ENCODE measurements at regions not wholly inside any gene's neighbourhood (a gene's known extent, or its start where the extent isn't known, plus 50 kb on each side); places are given as distances from the start of the nearest gene placed in this dataset.
"Not testable (repeated sequence)": the region's sequence is repeated elsewhere in the genome, so short reads cannot be mapped to it uniquely, and the experiment has no call there.

GRCh38 chr6:86284809-86285480 lies 642.3 kb upstream of the SYNCRIP start:
- not testable (repeated sequence) for H3K4me1 Mint-ChIP-seq

GRCh38 chr6:86283596-86283995 lies 640.9 kb upstream of the SYNCRIP start:
- H3K27ac ChIP-seq (ENCODE audit: low read length); ATAC-seq (replicated peaks in 1 of 4); H3K4me3 Mint-ChIP-seq; H3K9me3 ChIP-seq; H3K4me1 ChIP-seq (ENCODE audit: control insufficient read depth in 1 of 2, extremely low read depth in 1 of 2, insufficient read depth in 2 of 2, low read length in 2 of 2); CTCF ChIA-PET; H3K4me1 Mint-ChIP-seq; POLR2A ChIA-PET; H3K36me3 ChIP-seq (ENCODE audit: control insufficient read depth in 2 of 2, extremely low read depth in 1 of 2, insufficient read depth in 1 of 2, low read length in 1 of 2); H3K27me3 ChIP-seq (replicated peaks in 1 of 2; ENCODE audit: control insufficient read depth in 2 of 2, extremely low read depth in 1 of 2, insufficient read depth in 2 of 2, low read length in 1 of 2); H3K36me3 Mint-ChIP-seq; DNase-seq; H3K27me3 Mint-ChIP-seq; H3K4me3 ChIP-seq (ENCODE audit: control insufficient read depth in 1 of 2, extremely low read depth in 1 of 2, low read length in 1 of 2); H3K27ac Mint-ChIP-seq: not testable (repeated sequence)
- H3K9me3 Mint-ChIP-seq: peaks cover 4 to 20% (median 16%) of the 10 kb centered on the region in 3 donors
- 80% methylated on average over 2 of the region's 6 CpGs for WGBS (ENCODE audit: insufficient coverage)

More at GRCh38 chr6:86284809-86285480, 642.3 kb upstream of the SYNCRIP start:
- H3K4me3 ChIP-seq (ENCODE audit: control insufficient read depth in 1 of 2, extremely low read depth in 1 of 2, low read length in 1 of 2); H3K27ac ChIP-seq (ENCODE audit: low read length); ATAC-seq (replicated peaks in 1 of 4); H3K4me1 ChIP-seq (ENCODE audit: control insufficient read depth in 1 of 2, extremely low read depth in 1 of 2, insufficient read depth in 2 of 2, low read length in 2 of 2); H3K36me3 Mint-ChIP-seq; H3K27ac Mint-ChIP-seq; H3K4me3 Mint-ChIP-seq; DNase-seq; H3K9me3 ChIP-seq; POLR2A ChIA-PET; H3K27me3 ChIP-seq (replicated peaks in 1 of 2; ENCODE audit: control insufficient read depth in 2 of 2, extremely low read depth in 1 of 2, insufficient read depth in 2 of 2, low read length in 1 of 2); H3K27me3 Mint-ChIP-seq; H3K36me3 ChIP-seq (ENCODE audit: control insufficient read depth in 2 of 2, extremely low read depth in 1 of 2, insufficient read depth in 1 of 2, low read length in 1 of 2); CTCF ChIA-PET: not testable (repeated sequence)
- 92% methylated on average over 20 of the region's 22 CpGs for WGBS (ENCODE audit: insufficient coverage)
- H3K9me3 Mint-ChIP-seq: peaks cover 4 to 24% (median 16%) of the 10 kb centered on the region in 3 donors

- H3K36me3 Mint-ChIP-seq: no peaks in the 10 kb centered on the region
- no peaks in the 10 kb centered on the region for H3K4me1 Mint-ChIP-seq
- DNase-seq: no peak
- ChIA-PET POLR2A (no interaction called here), CTCF (no interaction called here)
- no peaks in the 10 kb centered on the region for H3K27me3 Mint-ChIP-seq
- H3K27ac ChIP-seq (ENCODE audit: low read length): no peak overlapping the region
- no peak overlapping the region for H3K4me3 ChIP-seq (ENCODE audit: control insufficient read depth in 1 of 2, extremely low read depth in 1 of 2, low read length in 1 of 2)
- H3K9me3 Mint-ChIP-seq: peaks cover 2 to 11% (median 5%) of the 10 kb centered on the region in 3 donors
- H3K36me3 ChIP-seq (ENCODE audit: control insufficient read depth in 2 of 2, extremely low read depth in 1 of 2, insufficient read depth in 1 of 2, low read length in 1 of 2): no peaks in the 10 kb centered on the region
- H3K4me1 ChIP-seq (ENCODE audit: control insufficient read depth in 1 of 2, extremely low read depth in 1 of 2, insufficient read depth in 2 of 2, low read length in 2 of 2): no peaks in the 10 kb centered on the region
- H3K27me3 ChIP-seq (replicated peaks in 1 of 2; ENCODE audit: control insufficient read depth in 2 of 2, extremely low read depth in 1 of 2, insufficient read depth in 2 of 2, low read length in 1 of 2): no peaks in the 10 kb centered on the region
- WGBS (ENCODE audit: insufficient coverage): 56% methylated on average over 4 of the region's 5 CpGs
- no peak overlapping the region for H3K4me3 Mint-ChIP-seq
- ATAC-seq (replicated peaks in 1 of 4): peak in 1 of 4 experiments; percentile 23
- no peak overlapping the region for H3K27ac Mint-ChIP-seq
- H3K9me3 ChIP-seq: no peaks in the 10 kb centered on the region
Observed at GRCh38 chr6:86276056-86276455, 633.4 kb upstream of the SYNCRIP start.

GRCh38 chr6:86273936-86274335 lies 631.2 kb upstream of the SYNCRIP start:
- no peak overlapping the region for H3K27ac ChIP-seq (ENCODE audit: low read length)
- no peaks in the 10 kb centered on the region for H3K36me3 Mint-ChIP-seq
- no peaks in the 10 kb centered on the region for H3K36me3 ChIP-seq (ENCODE audit: control insufficient read depth in 2 of 2, extremely low read depth in 1 of 2, insufficient read depth in 1 of 2, low read length in 1 of 2)
- no peaks in the 10 kb centered on the region for H3K4me1 ChIP-seq (ENCODE audit: control insufficient read depth in 1 of 2, extremely low read depth in 1 of 2, insufficient read depth in 2 of 2, low read length in 2 of 2)
- no peak overlapping the region for H3K4me3 ChIP-seq (ENCODE audit: control insufficient read depth in 1 of 2, extremely low read depth in 1 of 2, low read length in 1 of 2)
- no peak for ATAC-seq (replicated peaks in 1 of 4)
- no peaks in the 10 kb centered on the region for H3K27me3 Mint-ChIP-seq
- H3K9me3 Mint-ChIP-seq: peaks cover 0 to 16% (median 2%) of the 10 kb centered on the region in 3 donors
- no peak overlapping the region for H3K27ac Mint-ChIP-seq
- CTCF ChIA-PET: no interaction called here
- WGBS (ENCODE audit: insufficient coverage): no CpG with 5 or more reads among the region's 2 CpGs
- no peak overlapping the region for H3K4me3 Mint-ChIP-seq
- H3K27me3 ChIP-seq (replicated peaks in 1 of 2; ENCODE audit: control insufficient read depth in 2 of 2, extremely low read depth in 1 of 2, insufficient read depth in 2 of 2, low read length in 1 of 2): no peaks in the 10 kb centered on the region
- POLR2A ChIA-PET: no interaction called here
- H3K9me3 ChIP-seq: no peaks in the 10 kb centered on the region
- no peak for DNase-seq
- H3K4me1 Mint-ChIP-seq: no peaks in the 10 kb centered on the region

GRCh38 chr6:86256615-86257187 lies 614.0 kb upstream of the SYNCRIP start:
- H3K4me1 ChIP-seq (ENCODE audit: control insufficient read depth in 1 of 2, extremely low read depth in 1 of 2, insufficient read depth in 2 of 2, low read length in 2 of 2): no peaks in the 10 kb centered on the region
- H3K27me3 ChIP-seq (replicated peaks in 1 of 2; ENCODE audit: control insufficient read depth in 2 of 2, extremely low read depth in 1 of 2, insufficient read depth in 2 of 2, low read length in 1 of 2): no peaks in the 10 kb centered on the region
- ChIA-PET CTCF (no interaction called here), POLR2A (no interaction called here)
- Mint-ChIP-seq H3K36me3 (no peaks in the 10 kb centered on the region), H3K27ac (no peak overlapping the region), H3K27me3 (no peaks in the 10 kb centered on the region), H3K9me3 (peaks cover 2 to 16% (median 14%) of the 10 kb centered on the region in 3 donors), H3K4me3 (no peak overlapping the region), H3K4me1 (no peaks in the 10 kb centered on the region)
- ATAC-seq (replicated peaks in 1 of 4) (no peak), DNase-seq (no peak)
- H3K36me3 ChIP-seq (ENCODE audit: control insufficient read depth in 2 of 2, extremely low read depth in 1 of 2, insufficient read depth in 1 of 2, low read length in 1 of 2): no peaks in the 10 kb centered on the region
- H3K27ac ChIP-seq (ENCODE audit: low read length): no peak overlapping the region
- H3K9me3 ChIP-seq: peaks cover 5% of the 10 kb centered on the region
- 69% methylated on average over 3 of the region's 4 CpGs for whole genome bisulfite sequencing (ENCODE audit: insufficient coverage)
- H3K4me3 ChIP-seq (ENCODE audit: control insufficient read depth in 1 of 2, extremely low read depth in 1 of 2, low read length in 1 of 2): no peak overlapping the region

- Mint-ChIP-seq H3K36me3 (no peaks in the 10 kb centered on the region), H3K4me3 (no peak overlapping the region), H3K9me3 (peaks cover 6 to 21% (median 17%) of the 10 kb centered on the region in 3 donors), H3K27ac (no peak overlapping the region), H3K4me1 (no peaks in the 10 kb centered on the region), H3K27me3 (no peaks in the 10 kb centered on the region)
- ChIA-PET CTCF (no interaction called here), POLR2A (no interaction called here)
- H3K36me3 ChIP-seq (ENCODE audit: control insufficient read depth in 2 of 2, extremely low read depth in 1 of 2, insufficient read depth in 1 of 2, low read length in 1 of 2): no peaks in the 10 kb centered on the region
- ATAC-seq (replicated peaks in 1 of 4): no peak
- H3K4me3 ChIP-seq (ENCODE audit: control insufficient read depth in 1 of 2, extremely low read depth in 1 of 2, low read length in 1 of 2): no peak overlapping the region
- WGBS (ENCODE audit: insufficient coverage): 25% methylated on average over 1 of the region's 1 CpG
- H3K27ac ChIP-seq (ENCODE audit: low read length): no peak overlapping the region
- H3K27me3 ChIP-seq (replicated peaks in 1 of 2; ENCODE audit: control insufficient read depth in 2 of 2, extremely low read depth in 1 of 2, insufficient read depth in 2 of 2, low read length in 1 of 2): no peaks in the 10 kb centered on the region
- DNase-seq: no peak
- peaks cover 5% of the 10 kb centered on the region for H3K9me3 ChIP-seq
- no peaks in the 10 kb centered on the region for H3K4me1 ChIP-seq (ENCODE audit: control insufficient read depth in 1 of 2, extremely low read depth in 1 of 2, insufficient read depth in 2 of 2, low read length in 2 of 2)
Observed at GRCh38 chr6:86255973-86256372, 613.3 kb upstream of the SYNCRIP start.
